Hematopoietic multipotent progenitor cell treated with erythropoietin and hydrocortisone succinate and interleukin-3 and kit ligand, for 6 days (in vitro differentiated cells): ENCODE measurements at regions not wholly inside any gene's neighbourhood (a gene's known extent, or its start where the extent isn't known, plus 50 kb on each side); places are given as distances from the start of the nearest gene placed in this dataset.

ENCODE experiments used
- DNase-seq: peaks from one replicate; pipeline ENCODE4 v3.0.0-alpha.2; 2015

DNA sequence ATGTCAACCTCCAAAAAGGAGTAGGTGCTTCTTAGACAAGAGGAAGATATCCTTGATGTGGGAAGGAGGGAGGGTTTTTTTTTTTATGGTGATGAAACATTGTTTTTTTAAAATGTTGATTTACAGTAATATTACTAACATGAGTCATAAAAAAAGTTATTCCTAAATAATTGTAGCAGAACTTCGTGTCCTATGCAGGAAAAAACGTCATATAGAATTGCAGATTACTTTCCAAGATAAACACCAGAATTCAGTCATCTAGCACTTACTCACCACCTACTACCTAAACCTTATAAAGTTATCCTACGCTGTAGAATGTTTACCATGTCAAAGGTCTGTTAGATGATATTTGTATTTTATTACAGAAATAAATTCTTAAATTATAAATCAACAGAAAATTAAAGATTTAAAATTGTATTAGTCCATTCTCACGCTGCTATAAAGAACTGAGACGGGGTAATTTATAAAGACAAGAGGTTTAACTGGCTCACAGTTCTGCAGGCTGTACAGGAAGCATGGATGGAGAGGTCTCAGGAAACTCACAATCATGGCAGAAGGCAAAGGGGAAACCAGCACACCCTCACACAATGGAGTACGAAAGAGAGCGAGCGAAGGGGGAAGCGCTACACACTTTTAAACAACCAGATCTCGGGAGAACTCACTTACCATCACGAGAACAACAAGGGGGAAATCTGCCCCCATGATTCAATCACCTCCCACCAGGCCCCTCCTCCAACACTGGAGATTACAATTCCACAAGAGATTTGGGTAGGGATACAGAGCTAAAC lies 105.2 kb upstream of the NEBL start:
- DNase-seq, result no peak

DNA sequence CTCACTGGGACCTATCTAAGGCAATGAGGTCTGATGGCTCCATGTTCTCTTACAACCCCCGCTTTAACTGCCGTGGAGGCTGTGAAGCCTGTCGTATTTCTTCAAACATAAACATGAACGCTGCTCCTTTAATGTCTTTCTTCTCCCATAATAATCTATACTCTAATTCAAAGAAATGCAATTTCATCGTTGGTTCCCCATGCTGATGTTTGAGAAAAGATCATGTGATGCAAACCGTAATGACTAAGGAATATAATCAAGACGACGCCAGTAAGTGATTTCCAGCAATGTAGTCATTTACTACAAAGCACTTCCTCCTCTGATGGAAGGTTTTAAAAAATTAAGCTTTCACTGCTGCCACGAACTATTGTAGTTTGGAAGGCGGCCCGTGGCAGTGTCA lies 102.6 kb upstream of the NEBL start:
- no peak for DNase-seq

DNA sequence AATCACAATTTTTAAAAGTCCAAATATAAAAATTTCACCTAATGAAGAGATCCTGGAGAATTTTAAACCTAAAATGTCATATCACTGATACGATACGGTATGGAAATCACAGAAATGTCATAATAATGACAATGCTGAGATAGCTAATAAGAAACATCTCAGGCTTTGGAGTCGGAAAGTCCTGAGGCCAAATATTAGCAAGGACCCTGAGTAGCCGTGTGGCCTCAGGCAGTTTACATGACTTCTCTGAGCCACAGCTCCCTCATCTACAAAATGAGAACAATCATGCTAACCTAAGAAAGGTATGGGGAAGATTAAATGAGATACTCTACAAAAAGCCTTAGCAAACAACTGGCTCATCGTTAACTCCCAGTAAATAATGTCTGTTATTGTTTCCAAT lies 100.9 kb upstream of the NEBL start:
- no peak for DNase-seq

DNA sequence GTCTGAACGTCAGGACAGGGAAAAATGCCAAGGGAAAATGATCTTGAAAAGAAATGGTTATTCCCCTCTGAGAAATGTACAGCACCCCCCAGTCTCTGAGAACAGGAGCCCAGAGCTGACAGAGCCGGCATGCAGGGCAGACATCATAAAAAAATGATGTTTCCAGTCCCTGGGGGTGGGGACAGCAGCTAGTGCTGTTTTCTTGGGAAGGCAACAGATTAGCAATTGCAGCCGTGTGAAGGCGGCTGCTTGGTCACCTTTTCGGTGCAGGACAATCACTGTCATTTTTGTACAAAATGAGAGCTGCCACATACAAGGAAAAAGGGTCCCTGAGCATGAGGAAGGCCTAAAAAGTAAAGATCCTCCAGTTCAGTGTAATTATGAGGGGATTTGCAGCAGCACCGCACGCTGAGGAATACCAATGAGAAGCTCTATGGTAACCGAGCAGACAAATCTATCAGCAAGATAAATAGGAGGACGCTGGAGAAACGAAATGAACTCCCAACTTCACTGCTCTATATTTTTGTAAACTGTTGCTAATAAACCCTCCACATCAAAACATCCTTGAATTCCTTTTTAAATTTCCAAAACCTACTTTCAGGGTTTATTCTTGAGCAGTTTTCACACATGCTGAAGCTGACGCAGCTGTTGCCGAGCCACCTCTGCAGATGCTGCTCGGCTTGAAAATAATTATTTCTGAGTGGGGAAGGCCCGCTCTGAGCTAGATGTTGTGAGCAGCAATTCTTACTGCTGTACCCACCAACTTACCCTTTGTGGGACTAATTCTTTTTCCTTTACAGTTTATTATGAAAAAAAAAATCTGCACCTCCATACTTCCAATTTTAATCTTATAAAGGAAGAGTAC lies 98.2 kb upstream of the NEBL start:
- no peak for DNase-seq

DNA sequence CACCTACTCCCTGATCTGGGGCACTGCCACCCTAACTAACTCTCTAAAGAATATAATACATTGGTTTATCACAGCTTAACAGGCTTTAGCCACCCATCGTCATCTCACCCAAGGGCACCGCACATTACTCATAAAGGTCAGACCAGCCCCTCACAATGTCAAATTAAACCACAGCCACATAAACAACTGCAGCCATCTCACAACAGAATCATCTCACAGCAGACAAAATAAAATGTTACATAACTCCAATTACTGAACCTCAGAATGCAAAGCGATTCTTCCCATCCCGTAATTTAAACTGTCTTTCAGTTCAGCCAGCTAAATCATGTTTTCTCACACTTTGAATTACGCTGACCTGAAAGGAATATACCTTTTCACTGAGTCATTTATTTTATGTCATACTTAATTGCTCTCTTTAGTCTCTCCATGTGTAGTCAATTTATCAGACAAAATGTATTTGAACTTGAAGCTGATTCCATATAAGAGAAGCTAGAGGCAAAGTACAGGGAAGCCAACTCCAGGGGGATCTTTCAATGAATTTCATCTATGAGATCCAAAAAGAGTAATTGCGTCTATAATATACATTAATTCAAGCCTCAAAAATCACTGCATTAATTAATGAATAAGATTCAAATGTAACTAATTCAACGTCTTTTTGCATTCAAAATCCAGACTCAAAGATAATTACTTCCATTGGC lies 96.9 kb upstream of the NEBL start:
- no peak for DNase-seq

DNA sequence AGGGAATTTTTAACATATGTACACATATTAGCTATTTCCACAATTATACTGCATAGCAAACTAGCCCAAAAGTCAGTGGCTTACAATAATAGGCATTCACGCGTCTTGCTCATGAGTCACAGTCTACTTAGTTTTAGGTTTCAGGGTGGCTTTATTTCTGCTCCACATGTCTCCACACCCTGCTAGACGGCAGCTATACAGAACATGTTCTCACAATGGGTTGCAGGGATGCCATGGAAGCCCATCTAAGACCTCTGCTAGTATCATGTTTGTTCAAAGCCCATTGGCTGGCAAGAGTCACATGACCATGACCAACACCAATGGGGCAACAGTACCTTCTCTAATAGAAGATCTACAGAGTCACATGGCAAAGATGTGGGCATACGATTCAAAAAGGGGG lies 96.3 kb upstream of the NEBL start:
- DNase-seq, result no peak

DNA sequence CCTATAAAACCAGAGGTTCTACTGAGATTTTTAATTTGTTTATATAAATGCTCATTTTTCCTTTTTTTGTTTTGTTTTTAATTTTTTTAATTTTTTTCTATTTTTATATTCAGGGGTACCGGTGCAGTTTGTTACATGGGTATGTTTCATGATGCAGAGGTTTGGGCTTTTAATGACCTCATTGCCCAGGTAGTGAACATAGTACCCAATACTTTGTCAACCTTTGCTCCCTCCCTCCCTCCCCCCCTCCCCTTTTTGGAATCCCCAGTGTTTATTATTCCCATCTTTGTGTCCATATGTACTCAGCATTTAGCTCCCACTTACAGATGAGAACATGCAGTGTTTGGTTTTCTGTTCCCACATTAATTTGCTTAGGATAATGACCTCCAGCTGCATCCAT lies 94.4 kb upstream of the NEBL start:
- no peak for DNase-seq

DNA sequence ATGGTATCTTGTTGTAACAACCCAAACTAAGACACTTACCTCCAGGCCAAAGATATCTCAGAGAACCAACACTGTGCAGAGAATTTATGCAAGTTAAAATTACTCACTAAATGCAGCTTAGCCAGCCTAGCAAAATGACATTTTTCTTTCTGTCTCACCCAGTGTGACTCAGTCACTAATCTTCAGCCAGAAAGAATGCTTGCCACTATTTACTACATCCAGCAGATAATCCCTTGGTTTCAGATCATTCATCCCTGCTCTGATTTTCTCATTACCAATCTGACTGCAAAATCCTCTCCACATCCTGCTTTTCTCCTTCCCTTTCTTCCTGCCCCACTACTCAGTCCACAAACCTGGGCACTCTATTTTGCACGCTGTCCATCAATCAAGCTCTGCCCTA lies 93.5 kb upstream of the NEBL start:
- DNase-seq, result no peak

DNA sequence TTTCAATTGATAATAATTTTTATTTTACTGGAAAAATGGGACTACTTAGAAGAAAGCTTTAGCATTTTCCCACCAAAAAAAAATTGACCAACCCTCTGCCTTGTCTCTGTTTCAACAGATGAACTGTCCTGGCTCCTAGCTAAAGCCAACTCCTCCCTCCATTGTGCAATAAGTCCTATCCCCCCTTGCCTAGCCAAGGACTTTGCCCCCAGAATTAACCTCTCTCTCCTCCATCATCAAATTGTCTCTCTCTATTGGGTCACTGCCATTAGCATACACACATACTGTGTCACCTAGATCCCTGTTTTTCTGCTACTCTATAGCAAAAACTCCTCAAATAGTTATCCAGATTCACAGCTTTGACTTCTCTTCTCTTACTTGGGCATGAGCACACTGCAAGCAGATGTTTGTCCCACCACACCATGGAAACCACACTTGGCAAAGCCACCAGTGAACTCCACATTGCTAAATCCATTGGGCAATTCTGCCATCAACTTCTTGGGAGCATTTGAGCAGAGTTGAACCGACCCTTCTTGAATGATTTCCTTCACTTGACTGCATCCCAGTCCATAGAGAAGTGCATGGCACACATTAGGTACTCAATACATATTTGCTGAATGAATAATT lies 91.4 kb upstream of the NEBL start:
- DNase-seq, result no peak

DNA sequence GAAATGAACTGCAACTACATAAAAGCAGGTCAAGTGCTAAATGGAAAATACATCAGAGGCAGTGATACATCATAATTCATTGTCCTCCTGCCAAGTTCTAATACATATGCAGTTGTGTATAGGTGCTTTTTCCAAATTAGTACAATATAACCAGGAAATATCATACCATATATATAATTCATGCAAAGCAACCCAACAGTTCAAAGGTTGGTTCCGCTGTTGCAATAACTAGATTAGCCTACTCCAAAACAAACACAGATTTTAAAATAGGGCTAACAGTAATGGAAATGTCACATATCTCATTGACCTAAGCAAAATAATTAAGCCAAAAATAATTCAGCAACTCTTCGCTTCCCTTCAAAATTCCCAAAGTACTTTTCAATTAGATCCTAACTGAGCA lies 88.9 kb upstream of the NEBL start:
- no peak for DNase-seq

DNA sequence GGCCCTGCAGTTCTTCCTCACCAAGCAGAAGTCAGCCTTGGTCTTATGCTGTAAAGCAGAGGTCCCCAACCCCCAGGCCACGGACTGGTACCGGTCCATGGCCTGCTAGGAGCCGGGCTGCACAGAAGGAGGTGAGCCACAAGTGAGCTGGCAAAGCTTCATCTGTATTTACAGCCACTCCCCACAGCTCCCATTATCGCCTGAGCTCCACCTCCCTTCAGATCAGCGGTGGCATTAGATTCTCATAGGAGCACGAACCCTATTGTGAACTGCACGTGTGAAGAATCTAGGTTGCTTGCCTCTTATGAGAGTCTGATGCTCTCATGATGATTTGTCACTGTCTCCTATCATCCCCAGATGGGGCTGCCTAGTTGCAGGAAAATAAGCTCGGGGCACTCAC lies 87.6 kb upstream of the NEBL start:
- DNase-seq, result no peak

DNA sequence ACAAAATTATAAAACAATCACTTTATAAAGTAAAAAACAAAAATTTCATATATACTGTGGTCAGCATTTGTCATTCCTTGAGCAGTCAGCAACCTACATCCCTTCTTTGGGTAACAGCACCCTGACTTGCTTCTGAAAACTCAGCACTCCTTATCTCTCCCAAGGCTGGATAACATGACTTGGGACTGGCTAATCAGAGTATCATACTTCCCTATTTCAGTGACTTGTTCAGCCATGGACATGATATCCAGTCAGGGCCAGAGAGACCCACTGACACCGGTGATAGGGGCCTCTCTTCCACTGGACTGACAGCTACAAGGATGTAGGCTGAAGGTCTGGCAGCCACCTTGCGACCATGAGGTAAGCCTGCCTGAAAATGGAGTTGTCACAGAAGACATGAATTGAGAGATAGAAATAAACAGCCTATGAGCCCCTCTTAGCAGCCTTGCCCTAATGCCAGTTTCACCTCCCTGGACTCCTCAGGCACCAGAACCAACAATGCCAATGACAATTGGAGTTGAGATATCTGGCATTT lies 84.4 kb upstream of the NEBL start:
- no peak for DNase-seq

DNA sequence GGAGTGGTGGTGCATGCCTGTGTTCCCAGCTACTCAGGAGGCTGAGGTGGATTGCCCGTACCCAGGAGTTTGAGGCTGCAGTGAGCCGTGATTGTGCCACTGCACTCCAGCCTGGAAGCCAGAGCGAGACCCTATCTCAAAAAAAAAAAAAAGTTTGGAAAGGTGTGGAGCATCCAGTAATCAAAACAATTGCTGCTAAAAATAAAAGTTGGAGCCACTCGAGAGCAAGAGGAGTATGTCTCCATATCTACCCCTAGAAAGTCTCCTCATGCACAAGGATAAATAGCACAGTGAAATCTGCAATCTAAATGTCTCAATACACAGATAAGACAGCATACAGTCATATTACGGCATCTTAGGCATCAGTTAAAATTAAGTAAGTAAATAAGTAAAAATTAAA lies 81.5 kb upstream of the NEBL start:
- no peak for DNase-seq

DNA sequence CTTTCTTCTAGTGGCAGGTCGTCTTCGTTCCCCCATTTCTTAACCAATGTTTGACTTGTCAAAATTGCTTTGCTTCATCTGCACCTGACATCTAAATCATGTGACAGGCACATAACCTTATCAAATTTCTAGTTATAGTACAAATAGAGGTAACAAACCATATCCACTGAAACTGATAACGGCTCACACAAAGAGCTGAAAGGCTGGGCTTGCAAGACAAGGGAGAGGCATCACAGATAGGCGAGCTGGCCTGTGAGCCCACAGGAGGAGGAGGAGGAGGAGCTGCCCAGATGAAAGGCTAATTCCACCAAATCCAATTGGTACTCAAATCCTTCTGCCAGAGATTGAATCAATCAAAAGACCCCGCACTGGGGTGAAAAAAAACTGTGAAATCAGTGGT lies 80.2 kb upstream of the NEBL start:
- no peak for DNase-seq

DNA sequence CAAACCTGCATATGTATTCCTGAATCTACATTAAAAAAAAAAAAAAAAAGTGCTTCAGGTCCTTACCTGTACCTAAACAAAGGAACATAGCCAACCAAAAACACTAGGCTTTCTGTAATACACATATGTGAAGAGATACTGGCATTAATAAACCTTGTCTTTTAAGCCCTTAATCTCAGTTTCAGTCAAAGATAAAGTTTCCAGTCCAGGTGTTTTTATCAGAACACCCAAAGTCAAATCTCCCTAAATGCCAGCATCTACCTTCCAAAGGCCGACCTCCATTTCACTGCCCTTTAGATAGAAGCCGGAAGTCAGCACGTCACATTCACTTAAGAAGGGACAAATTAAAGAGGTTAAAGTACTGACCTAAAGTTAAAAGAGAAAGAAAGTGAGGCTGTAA lies 79.8 kb upstream of the NEBL start:
- no peak for DNase-seq

DNA sequence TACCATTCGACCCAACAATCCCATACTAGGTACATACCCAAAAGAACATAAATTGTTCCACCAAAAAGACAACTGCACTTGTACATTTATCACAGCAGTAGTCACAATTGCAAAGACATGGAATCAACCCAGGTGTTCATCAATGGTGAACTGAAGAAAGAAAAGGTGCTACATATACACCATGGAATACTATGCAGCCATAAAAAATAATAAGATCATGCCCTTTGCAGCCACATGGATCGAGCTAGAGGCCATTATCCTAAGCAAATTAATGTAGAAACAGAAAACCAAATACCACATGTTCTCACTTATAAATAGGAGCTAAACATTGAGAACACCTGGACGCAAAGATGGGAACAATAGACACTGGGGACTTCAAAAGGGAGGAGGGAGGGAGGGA lies 79.3 kb upstream of the NEBL start:
- no peak for DNase-seq

DNA sequence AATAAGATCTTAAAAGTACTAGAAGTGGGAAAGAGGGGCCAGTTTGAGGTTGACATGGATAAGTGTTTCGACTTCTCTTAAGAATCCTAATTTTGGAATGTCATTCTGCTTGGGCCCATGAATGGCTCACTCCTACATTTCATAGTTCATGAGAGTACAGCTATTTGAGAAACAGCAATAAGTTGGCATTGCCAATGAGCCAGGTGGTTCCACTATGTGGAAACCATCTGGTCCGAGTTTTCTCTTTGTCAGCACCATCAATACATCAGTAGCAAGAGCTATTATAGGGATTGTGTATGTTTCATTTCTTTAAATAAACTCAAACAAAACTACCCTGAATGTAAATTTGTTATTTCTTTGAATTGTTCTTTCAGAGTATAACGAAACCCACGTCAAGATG lies 78.1 kb upstream of the NEBL start:
- no peak for DNase-seq

DNA sequence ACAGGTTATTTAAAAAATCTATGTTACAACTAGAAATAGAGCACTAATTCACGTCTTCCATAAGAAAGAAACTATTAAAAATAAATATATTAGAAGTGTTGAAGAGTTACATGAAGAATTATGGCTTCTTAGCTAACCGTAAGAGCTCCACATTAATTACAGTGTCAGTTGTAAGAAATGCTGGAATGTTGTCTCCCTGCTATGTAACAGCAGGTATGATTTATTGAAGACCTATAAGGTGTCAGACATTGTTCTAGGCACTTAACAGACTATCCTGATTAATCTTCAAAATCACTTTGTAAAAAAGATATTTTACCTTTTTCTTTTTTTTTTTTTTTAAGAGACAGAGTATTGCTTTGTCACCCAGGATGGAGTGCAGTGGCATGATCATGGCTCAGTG lies 75.8 kb upstream of the NEBL start:
- DNase-seq, result no peak

DNA sequence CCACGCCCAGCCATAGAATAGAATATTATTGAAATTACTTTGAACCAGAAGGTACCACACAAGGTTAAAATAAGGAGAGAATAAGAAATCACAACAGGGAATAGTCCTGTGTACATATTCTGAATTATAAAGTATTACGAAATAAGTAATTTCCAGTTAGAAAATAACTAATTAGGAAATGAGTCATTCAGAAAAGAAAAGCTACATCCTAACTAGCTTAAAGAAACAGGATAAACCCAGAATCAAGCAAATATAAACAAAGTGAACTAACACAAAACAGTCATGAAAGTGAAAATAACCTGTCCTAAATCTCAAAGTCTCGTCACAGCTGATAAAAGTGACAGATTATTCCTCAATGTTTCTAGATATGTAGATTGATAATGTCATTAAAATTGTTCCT lies 74.8 kb upstream of the NEBL start:
- DNase-seq, result no peak

DNA sequence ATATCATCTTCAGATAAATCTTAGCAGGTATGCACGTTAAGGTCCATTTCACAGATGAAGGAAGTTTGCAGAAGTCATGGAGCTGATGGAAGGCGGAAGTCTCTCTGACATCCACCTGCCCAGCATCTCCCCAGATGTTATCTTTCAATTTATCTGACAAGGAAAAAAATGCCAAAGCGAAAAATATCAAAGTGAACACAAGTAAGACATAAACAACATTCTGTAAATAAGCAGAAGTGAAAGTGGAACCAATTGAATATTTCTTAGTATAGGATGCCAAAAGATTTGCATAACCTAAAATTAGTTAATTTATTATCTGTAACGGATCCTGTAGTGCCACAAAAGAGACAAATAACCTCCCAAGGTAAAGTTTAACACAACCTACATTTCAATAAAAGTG lies 73.6 kb upstream of the NEBL start:
- DNase-seq, result no peak

DNA sequence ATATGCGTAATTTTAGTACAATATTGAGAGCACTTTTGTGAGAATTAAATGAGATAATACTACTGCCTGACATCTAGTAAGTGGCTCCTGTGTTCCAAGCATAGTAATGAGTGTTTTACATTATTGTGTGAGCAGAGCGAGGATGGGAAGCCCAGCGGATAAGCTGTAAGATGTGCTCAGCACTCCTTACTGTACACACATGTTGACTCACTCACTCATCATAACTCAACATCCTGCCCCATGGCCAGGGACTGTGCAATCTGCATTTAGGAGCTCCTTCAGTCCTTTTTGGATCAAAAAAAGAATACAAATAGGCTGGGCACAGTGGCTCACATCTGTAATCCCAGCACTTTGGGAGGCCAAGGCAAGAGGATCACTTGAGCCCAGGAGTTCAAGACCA lies 72.9 kb upstream of the NEBL start:
- DNase-seq, result no peak

DNA sequence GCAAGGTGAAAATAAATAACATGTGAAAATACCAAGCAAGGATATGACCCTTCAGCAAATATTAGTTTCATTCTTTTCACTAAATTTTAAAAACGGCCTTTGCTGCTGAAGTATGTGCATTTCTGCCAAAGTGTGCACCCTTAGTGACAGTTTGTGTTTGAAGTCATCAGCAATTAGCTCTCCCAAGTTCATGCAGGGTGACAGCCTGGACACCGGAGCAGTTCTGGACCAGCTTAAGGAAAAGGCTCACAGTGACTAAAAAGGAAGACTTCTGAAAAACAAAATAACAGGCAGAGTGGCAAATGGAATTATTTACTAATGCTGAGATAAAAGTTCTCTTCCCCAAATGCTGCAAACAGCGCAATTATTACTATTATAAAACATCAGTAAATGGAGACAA lies 69.3 kb upstream of the NEBL start:
- DNase-seq, result no peak
